NT2/D1 (cell line): ENCODE measurements at regions not wholly inside any gene's neighbourhood (a gene's known extent, or its start where the extent isn't known, plus 50 kb on each side); places are given as distances from the start of the nearest gene placed in this dataset.

Experiments
- YY1 ChIP-seq: IDR thresholded peaks from 2 replicates; pipeline ENCODE4 v1.6.1; 2011; ENCODE audit not compliant: insufficient read length, insufficient read depth
- ZNF274 ChIP-seq: IDR thresholded peaks from 2 replicates; pipeline ENCODE4 v1.6.1; 2011; ENCODE audit warnings: mild to moderate bottlenecking, low read depth, low read length

DNA sequence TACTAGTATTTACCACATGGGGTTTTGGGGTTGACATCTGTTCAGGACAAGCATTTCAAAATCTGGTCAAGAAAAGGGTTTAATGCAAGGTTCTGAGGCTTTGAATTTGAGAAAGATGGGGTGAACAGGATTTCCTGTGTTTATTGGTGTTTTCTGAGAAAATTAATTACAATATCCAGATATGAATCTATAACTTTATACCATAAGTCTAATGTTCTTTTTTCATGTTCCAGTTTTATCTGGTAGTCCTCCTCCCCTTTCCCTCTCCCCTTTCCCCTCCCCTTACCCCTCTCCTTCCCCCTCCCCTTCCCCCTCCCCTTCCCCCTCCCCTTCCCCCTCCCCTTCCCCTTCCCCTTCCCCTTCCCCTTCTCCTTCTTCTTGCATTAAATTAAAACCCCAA is 1518.2 kb upstream of the TMEFF2 start:
- no peak for TF ChIP-seq ZNF274
- TF ChIP-seq YY1, result no peak
